ENCODE measurements at regions not wholly inside any gene's neighbourhood (a gene's known extent, or its start where the extent isn't known, plus 50 kb on each side); places are given as distances from the start of the nearest gene placed in this dataset.
"Not testable (repeated sequence)": the region's sequence is repeated elsewhere in the genome, so short reads cannot be mapped to it uniquely, and the experiment has no call there.

DNA sequence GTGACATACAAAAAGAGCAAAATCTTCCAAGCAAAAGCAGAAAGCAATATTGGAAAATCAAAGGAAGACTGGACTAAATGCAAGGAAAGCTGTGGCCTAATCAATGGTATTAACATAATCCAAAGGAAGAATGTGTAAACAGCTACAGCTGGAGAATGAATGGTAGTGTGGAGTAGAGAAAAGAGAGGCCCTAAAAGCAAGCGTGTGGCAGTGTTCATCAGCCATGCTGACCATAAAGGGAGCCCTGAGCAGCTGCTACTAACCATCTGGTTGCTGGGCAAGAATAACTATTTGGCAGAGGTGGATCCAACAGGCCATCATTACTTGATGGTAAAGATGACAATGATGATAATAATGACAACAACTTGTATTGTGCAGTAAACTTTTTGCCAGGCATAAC, 148.5 kb upstream of the BEND6 start:
- DNase-seq (ENCODE audit: low read depth, low spot score) = no peak

DNA sequence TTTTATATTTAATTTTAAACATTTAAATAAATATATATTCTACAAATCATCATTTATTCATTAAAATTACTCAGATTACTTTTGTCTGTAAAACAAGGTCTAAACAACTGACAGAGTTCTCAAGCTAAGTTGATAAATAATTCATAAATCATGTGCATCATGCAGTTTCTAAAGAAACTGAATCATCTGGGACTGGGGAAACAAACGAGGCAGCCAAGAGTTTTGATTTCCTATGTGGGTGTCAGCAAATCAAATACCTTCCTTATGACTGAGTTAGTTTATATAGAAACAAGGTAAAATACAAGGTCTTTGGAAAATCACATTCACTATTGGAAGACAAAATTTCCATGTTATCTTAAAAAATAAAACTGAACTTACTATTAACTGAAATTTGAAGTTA, 149.9 kb upstream of the BEND6 start:
- peak; percentile 17 for DNase-seq (ENCODE audit: low read depth, low spot score)

- DNase-seq (ENCODE audit: low read depth, low spot score) = no peak
Measured at GRCh38 chr6:56803594-56803993, 151.3 kb upstream of the BEND6 start.

GRCh38 chr6:56802584-56802983, 152.3 kb upstream of the BEND6 start:
- peak; percentile 46 for DNase-seq (ENCODE audit: low read depth, low spot score)

DNA sequence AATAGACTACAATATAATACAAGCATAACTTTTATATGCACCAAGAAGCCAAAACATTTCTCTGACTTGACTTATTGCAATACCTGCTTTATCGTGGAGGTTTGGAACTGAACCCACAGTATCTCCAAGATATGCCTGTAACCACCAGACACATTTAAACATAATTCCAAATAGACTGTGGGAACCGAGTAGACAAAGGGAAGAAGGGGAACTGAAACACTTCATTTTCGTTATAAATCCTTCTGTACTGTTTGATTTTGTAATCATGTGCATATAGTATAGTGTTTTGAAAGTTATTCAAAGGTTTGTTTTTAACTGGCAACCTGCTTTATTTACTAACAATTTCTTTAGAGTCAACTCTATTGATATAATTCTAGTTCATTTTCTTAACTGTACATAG, 154.9 kb upstream of the BEND6 start:
- no peak for DNase-seq (ENCODE audit: low read depth, low spot score)

DNA sequence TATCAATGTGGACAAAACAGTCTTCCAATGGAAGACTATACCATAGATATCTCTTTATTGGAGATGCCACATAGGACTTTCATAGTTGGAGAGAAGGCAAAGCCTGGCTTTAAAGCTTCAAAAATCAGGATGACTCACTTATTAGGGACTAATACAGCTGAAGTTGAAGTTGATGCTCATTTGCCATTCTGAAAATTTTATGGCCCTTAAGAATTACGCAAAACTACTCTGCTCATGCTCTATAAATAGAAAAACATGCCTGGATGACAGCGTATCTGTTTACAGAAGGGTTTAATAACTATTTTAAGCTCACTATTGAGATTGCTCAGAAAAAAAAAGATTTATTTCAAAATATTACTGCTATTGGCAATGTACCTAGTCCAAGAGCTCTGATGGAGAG, 155.5 kb upstream of the DST start:
- DNase-seq (ENCODE audit: low read depth, low spot score) = no peak

DNA sequence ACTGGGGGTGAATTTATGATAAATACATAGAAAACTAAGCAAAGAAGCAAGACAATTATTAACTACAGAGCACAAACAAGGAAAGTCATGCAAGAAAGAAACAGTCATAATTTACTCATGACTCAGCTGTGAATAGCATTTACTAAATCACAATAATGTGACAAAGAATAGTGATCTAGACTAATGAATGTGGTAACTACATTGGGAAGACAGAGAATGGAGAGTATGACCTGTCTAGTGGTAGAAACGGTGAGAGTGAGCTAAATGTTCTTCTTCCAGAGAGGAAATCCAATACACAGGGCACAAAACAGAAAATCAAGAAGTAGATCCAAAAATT, 153.5 kb upstream of the DST start:
- DNase-seq (ENCODE audit: low read depth, low spot score) = no peak

- no peak for DNase-seq (ENCODE audit: low read depth, low spot score)
Measured at GRCh38 chr6:56795466-56796195, 152.9 kb upstream of the DST start.

DNA sequence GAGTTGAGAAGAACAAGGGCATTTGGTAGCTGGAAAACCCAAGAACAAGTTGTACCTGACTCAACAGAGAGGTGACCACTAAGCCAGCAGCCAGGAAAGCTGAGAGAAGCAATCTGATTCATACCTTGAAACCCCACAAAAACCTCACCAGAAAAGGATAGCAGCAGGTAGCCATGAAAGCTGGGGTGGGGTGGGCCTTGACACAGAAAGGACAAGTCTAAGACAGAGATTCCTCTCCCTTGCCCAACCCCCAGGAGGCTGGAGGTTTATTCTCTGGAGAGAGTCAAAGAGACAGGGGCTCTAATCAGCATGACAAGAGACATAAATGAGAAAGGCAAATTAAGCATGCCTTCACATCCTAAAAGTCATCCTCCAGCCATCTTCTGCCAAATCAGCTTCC, 151.7 kb upstream of the DST start:
- DNase-seq (ENCODE audit: low read depth, low spot score) = no peak

DNA sequence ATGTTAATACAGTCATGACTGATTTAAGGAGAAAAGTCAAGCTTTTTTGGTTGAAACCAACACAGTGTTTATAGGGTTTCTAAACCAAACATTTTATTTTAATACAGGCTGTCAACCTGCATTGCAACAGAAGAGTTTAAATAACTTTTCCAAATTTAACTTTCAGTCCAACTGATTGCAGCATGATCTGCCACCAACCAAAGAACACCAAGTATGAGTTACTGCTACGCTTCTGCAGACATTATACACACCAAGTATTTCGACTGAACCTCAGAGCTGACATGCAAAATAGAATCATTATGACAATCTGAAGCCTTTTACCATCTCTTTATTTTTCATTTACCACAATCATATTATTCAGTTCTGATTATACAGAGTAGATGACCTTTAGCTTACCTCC, 151.2 kb upstream of the DST start:
- no peak for DNase-seq (ENCODE audit: low read depth, low spot score)

DNA sequence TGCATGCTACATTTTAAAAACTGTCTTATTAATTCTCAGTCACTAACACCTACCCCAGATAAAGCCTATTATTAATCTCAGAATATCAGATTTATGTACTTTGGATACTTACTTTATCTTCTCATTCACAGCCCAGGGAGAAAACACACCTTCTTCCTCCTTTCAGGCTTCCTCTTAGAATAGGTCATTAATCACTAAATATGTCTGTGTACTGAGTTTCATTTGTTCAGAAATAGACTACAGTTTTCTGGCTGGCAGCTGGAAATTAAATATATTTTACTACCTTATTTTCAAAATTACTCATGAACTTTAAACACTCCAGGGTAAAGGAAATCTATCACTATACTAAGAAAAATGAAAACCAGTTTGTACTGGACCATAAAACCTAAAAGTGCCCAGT, 147.7 kb upstream of the DST start:
- DNase-seq (ENCODE audit: low read depth, low spot score) = no peak

- no peak for DNase-seq (ENCODE audit: low read depth, low spot score)
Measured at GRCh38 chr6:56789879-56790278, 147.2 kb upstream of the DST start.

DNA sequence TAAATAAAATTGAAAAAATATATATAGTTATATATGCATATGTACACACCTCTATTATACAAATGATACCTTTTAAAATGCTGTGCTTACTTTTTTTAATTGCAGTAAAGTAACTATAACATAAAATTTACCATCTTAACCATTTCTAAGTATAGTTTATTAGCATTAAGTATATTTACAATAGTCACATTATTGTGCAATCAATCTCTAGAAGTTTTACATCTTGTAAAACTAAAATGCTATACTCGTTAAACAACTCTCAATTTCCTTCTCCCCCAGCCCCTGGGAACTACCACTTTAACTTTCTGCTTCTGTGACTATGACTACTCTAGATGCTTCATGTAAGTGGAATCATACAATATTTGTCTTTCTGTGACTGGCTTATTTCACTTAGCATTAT, 146.7 kb upstream of the DST start:
- no peak for DNase-seq (ENCODE audit: low read depth, low spot score)

DNA sequence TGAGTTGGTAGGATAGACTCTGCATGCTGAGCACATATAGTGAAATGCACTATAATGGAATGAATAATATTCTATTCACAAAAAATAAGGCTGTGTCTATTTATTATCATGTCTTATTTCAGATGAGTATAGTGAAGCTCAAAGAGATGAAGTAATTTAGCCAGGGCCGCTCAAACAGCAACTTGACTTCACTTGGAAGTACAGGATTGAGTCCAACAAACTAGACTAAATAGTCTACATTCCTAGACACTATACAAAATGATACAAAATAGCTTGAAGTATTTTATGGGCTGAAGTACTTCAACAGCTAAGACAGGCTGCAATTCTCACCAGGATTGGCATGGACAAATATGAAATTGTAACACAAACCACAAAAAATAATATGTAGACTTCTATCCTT, 144.5 kb upstream of the DST start:
- DNase-seq (ENCODE audit: low read depth, low spot score) = no peak

DNA sequence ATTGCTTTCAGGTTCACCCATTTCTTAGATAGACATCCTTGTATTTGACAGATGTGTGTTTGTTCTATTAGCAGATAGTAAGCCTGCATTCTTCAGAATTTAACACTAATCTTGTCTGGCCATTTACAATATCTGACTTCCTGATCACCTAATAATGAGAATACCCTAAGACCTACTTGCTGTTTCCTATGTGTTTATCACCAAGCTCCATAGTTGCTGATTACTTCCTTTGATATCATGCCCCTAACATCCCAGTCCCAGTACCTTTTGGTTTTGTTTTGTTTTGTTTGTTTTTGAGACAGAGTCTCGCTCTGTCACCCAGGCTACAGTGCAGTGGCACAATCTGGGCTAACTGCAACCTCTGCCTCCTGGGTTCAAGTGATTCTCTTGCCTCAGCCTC, 143.6 kb upstream of the DST start:
- no peak for DNase-seq (ENCODE audit: low read depth, low spot score)

DNA sequence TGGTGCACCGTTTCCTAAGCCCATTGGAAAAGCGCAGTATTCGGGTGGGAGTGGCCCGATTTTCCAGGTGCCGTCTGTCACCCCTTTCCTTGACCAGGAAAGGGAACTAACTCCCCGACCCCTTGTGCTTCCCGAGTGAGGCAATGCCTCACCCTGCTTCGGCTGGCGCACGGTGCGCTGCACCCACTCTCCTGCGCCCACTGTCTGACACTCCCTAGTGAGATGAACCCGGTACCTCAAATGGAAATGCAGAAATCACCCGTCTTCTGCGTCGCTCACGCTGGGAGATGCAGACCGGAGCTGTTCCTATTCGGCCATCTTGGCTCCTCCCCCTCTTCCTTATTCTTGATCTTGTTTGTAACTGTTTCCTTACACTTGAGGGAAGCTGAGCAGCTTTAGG, 142.8 kb upstream of the DST start:
- DNase-seq (ENCODE audit: low read depth, low spot score) = not testable (repeated sequence)

- not testable (repeated sequence) for DNase-seq (ENCODE audit: low read depth, low spot score)
Measured at GRCh38 chr6:56780109-56780508, 137.4 kb upstream of the DST start.

- not testable (repeated sequence) for DNase-seq (ENCODE audit: low read depth, low spot score)
Measured at GRCh38 chr6:56778503-56778902, 135.8 kb upstream of the DST start.

- DNase-seq (ENCODE audit: low read depth, low spot score) = no peak
Measured at GRCh38 chr6:56775498-56776166, 132.9 kb upstream of the DST start.

- DNase-seq (ENCODE audit: low read depth, low spot score) = no peak
Measured at GRCh38 chr6:56772737-56773184, 130.1 kb upstream of the DST start.

DNA sequence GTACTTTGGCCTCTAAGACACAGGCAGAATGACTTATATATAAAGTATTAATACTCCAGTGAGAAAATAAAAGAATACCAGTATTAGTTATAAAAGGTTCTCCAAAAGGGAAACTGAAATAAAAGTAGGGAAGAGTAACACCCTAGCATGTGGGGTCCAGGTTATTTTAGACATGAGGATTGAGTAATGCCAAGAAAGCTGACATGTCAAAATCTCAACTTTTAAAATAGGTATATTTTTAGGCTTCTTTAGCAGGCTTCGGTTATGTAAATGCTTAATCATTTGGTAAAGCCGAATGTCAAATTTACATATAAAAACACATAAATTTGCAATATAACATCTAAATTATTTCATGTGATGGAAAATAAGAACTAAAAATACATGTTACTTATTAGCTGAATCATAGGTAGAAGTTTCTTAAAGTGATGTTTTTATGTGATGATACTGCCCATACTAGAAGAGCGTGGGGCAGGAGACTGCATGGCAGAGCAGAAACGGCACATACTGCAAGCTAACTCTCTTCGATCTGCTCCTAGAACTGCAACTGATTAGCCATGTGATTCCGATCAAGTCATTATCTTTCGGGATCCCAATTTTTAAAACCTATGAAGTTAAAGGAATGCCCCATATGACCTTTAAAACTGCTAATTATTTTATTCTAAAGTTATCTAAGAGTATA, 129.4 kb upstream of the DST start:
- no peak for DNase-seq (ENCODE audit: low read depth, low spot score)

DNA sequence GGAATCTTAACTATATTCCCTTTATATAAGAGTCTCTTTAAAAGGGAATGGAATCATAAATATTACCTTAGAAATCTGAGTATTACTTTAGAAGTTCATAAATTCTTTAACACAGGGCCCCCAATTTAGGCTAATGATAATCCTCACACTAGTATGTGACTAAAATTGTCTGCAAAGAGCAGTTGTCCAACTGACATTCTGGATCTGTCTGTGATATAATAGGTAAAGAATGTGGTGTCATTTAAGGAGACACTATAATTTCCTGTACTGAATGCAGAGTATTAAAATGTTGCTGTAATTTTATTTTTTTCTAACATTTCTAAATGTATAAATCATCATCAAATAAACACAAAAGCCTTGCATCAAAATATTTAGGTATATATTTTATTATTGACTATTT, 128.5 kb upstream of the DST start:
- DNase-seq (ENCODE audit: low read depth, low spot score) = no peak

- DNase-seq (ENCODE audit: low read depth, low spot score) = no peak
Measured at GRCh38 chr6:56770011-56770520, 127.4 kb upstream of the DST start.

Data from pulmonary artery endothelial cell (primary cell).